GM12874 (cell line): ENCODE measurements at regions not wholly inside any gene's neighbourhood (a gene's known extent, or its start where the extent isn't known, plus 50 kb on each side); places are given as distances from the start of the nearest gene placed in this dataset.

ENCODE experiments used
- CTCF ChIP-seq: IDR thresholded peaks from 2 replicates; pipeline ENCODE4 v1.5.1; 2011; ENCODE audit warnings: low read depth, mild to moderate bottlenecking, control low read depth, low read length, moderate library complexity; ENCODE audit not compliant: insufficient read depth

GRCh38 chr11:11146830-11147229 lies 206.2 kb downstream of the CSNK2A3 start:
- no peak for TF ChIP-seq CTCF

- TF ChIP-seq CTCF = no peak
These were observed 209.2 kb downstream of the CSNK2A3 start for GRCh38 chr11:11143849-11144248.

GRCh38 chr11:11142430-11142829 lies 210.6 kb downstream of the CSNK2A3 start:
- no peak for TF ChIP-seq CTCF

- TF ChIP-seq CTCF = no peak
These were observed 212.0 kb downstream of the CSNK2A3 start for GRCh38 chr11:11141065-11141464.

DNA sequence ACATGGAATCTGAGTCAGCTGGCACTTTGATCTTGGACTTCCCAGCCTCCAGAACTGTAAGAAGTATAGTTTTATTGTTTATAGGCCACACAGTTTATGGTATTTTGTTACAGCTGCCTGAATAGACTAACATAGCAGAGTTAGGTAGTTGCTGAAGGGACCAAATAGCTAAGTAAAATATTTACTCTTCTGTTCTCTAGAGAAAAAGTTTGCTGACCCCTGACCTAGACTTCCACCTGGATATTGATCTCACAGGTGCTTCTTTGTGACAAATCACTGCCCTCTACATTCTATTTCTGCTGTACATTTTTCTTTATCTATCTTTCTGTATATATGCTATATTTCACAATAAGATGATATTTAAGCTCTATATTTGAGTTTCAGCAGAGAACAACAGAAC lies 212.5 kb downstream of the CSNK2A3 start:
- no peak for TF ChIP-seq CTCF

GRCh38 chr11:11137339-11137738 lies 215.7 kb downstream of the CSNK2A3 start:
- TF ChIP-seq CTCF = no peak

DNA sequence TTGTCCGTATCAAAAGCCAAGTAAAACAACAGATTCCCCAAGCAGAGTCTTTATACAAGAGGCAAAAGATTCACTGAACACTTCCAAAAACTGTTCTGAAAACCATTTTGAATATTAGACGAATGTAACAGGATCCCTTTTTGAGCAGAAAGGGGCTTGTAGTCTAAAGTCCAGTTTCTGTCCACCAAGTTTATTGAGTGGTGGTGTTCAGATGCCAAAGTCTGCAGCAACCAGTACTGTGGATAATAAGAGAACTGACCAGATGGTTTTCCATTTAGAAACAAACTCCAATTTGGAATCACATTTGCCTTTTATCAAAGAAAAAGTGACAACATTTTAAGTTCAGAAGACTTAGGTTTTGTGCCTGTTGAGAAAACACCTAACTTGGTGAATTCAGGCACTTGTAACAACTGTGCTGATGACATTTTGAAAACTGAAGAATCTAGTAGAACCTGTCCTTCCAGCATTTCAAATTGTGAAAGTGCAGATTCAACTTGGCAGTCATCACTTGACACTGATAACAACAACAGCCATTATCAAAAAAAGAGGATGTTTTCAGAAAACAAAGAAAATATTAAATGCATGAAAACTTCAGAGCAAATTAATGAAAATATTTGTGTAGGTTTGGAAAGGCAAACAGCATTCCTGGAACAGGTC lies 217.1 kb downstream of the CSNK2A3 start:
- TF ChIP-seq CTCF = no peak
